HK-2 (cell line): ENCODE measurements at regions not wholly inside any gene's neighbourhood (a gene's known extent, or its start where the extent isn't known, plus 50 kb on each side); places are given as distances from the start of the nearest gene placed in this dataset.

Source experiments
- DNase-seq: peaks from one replicate; pipeline ENCODE4 v3.0.0-alpha.2; 2018; ENCODE audit not compliant: unreplicated experiment

- DNase-seq, result peak; percentile 48
These were observed 69.2 kb upstream of the CES5A start for GRCh38 chr16:55944377-55944802.

DNA sequence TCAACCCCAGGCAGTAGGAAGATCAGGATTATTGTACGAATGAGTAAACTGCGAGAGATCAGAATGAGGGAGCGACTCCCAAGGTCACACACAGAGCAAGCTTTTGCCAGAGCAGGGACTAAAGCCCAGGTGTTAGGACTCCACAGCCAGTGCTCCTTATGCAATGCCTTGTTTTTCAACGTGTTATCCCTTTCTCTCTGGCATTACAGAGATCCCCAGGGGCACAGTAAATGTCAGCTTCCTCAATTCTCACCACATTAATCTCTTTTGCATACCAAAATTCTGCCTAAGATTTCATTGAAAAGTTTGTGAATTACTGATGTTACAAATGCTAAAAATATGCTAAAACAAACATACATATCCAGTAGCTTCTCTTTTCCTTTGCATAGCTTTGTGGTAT, 68.1 kb upstream of the CES5A start:
- no peak for DNase-seq

GRCh38 chr16:55942821-55943220, 67.6 kb upstream of the CES5A start:
- no peak for DNase-seq

DNA sequence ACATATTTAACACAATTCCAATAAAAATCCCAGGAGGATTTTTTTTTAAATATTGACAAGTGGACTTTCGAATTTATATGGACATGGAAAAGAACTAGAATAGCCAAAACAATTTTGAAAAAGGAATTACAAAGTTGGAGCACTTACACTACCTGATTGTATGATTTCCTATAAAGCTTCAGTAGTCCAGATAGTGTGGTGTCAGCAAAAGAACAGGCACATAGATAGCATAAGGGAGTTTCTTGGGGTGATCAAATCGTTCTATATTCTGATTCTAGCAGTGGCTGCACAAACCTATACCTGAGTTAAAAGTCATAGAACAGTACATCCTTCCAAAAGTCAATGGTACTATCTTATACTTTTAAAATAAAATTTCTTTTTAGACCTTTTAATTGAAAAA, 66.4 kb upstream of the CES5A start:
- DNase-seq, result no peak

- no peak for DNase-seq
These were observed 63.0 kb upstream of the CES5A start for GRCh38 chr16:55938126-55938525.

- no peak for DNase-seq
These were observed 57.9 kb upstream of the CES5A start for GRCh38 chr16:55933038-55933437.

GRCh38 chr16:55930036-55930435, 54.9 kb upstream of the CES5A start:
- DNase-seq, result no peak

- DNase-seq, result no peak
These were observed 54.0 kb upstream of the CES5A start for GRCh38 chr16:55929181-55929580.

GRCh38 chr16:55925242-55925641, 50.1 kb upstream of the CES5A start:
- DNase-seq, result no peak
